WTC11 (cell line): ENCODE measurements at regions not wholly inside any gene's neighbourhood (a gene's known extent, or its start where the extent isn't known, plus 50 kb on each side); places are given as distances from the start of the nearest gene placed in this dataset.

Experiments
- ATAC-seq: fragments of 200-7000 bp; cut with Tn5 transposase; 2 replicates; pipeline ENCODE4 v1.10.0; 2021; ENCODE audit warnings: mild to moderate bottlenecking, moderate library complexity
- CTCF ChIA-PET: fragments of 300-600 bp; sonication (Branson Sonifier 250); formaldehyde crosslinking; loops from one replicate; lab custom pipeline; 2021; ENCODE audit warnings: antibody characterized with exemption; lab: Charles Lee
- POLR2A ChIA-PET: fragments of 350-600 bp; sonication (Branson Sonifier 250); formaldehyde crosslinking; loops from one replicate; lab custom pipeline; 2021; ENCODE audit warnings: antibody characterized with exemption; lab: Charles Lee
- DNase-seq: peaks from one replicate; pipeline ENCODE4 v3.0.0; 2021; ENCODE audit warnings: low spot score
- H3K27ac Mint-ChIP-seq: 2 replicates; pipeline ENCODE4 v1.8.0; 2021; ENCODE audit warnings: mixed read lengths
- H3K27me3 Mint-ChIP-seq: 2 replicates; pipeline ENCODE4 v1.8.0; 2021; ENCODE audit warnings: low read depth, mild to moderate bottlenecking, moderate library complexity, mixed read lengths
- H3K36me3 Mint-ChIP-seq: 2 replicates; pipeline ENCODE4 v1.8.0; 2021; ENCODE audit warnings: mixed read lengths
- H3K4me1 Mint-ChIP-seq: 2 replicates; pipeline ENCODE4 v1.8.0; 2022; ENCODE audit warnings: mixed read lengths
- H3K4me3 Mint-ChIP-seq: 2 replicates; pipeline ENCODE4 v1.8.0; 2021; ENCODE audit warnings: mild to moderate bottlenecking, moderate library complexity, mixed read lengths
- H3K9me3 Mint-ChIP-seq: 2 replicates; pipeline ENCODE4 v1.8.0; 2021; ENCODE audit warnings: mixed read lengths
- CBFB ChIP-seq: sonication (generic); formaldehyde crosslinking; IDR thresholded peaks from 2 replicates; pipeline ENCODE4 v1.8.1; 2022; ENCODE audit warnings: mild to moderate bottlenecking, low read depth, missing genetic modification reagents
- CREB1 ChIP-seq: sonication (generic); formaldehyde crosslinking; IDR thresholded peaks from 2 replicates; pipeline ENCODE4 v1.8.0; 2023; ENCODE audit warnings: mild to moderate bottlenecking, missing genetic modification reagents
- CREM ChIP-seq: sonication (generic); formaldehyde crosslinking; IDR thresholded peaks from 2 replicates; pipeline ENCODE4 v1.8.1; 2022; ENCODE audit warnings: mild to moderate bottlenecking, missing genetic modification reagents, moderate library complexity
- EMX1 ChIP-seq: fragments of 250-450 bp; sonication (Bioruptor Pico); IDR thresholded peaks from 2 replicates; pipeline ENCODE4 v1.8.0; 2021; ENCODE audit warnings: mild to moderate bottlenecking
- ERG ChIP-seq: fragments of 250-450 bp; sonication (Bioruptor Pico); IDR thresholded peaks from 2 replicates; pipeline ENCODE4 v1.8.0; 2021; ENCODE audit warnings: mild to moderate bottlenecking
- IRF2 ChIP-seq: sonication (generic); formaldehyde crosslinking; IDR thresholded peaks from 2 replicates; pipeline ENCODE4 v1.8.0; 2022; ENCODE audit warnings: low read depth, missing genetic modification reagents, borderline replicate concordance
- JAZF1 ChIP-seq: fragments of 250-450 bp; sonication (Bioruptor Pico); IDR thresholded peaks from 2 replicates; pipeline ENCODE4 v1.9.0; 2021; ENCODE audit warnings: moderate library complexity, mild to moderate bottlenecking, inconsistent platforms
- JUN ChIP-seq: sonication (generic); formaldehyde crosslinking; IDR thresholded peaks from 2 replicates; pipeline ENCODE4 v1.8.0; 2023; ENCODE audit warnings: mild to moderate bottlenecking, missing genetic modification reagents
- MAX ChIP-seq: sonication (generic); formaldehyde crosslinking; IDR thresholded peaks from 2 replicates; pipeline ENCODE4 v1.8.0; 2022; ENCODE audit warnings: mild to moderate bottlenecking, missing genetic modification reagents
- NFYB ChIP-seq: sonication (generic); formaldehyde crosslinking; conservative IDR thresholded peaks from 2 replicates; pipeline ENCODE4 v1.8.0; 2022; ENCODE audit warnings: low read depth, missing genetic modification reagents
- NR3C1 ChIP-seq: sonication (generic); formaldehyde crosslinking; conservative IDR thresholded peaks from 2 replicates; pipeline ENCODE4 v1.8.1; 2023; ENCODE audit warnings: low read depth, mild to moderate bottlenecking, missing genetic modification reagents
- PRDM15 ChIP-seq: sonication (generic); formaldehyde crosslinking; IDR thresholded peaks from 2 replicates; pipeline ENCODE4 v1.8.0; 2022; ENCODE audit warnings: missing genetic modification reagents
- PRRX2 ChIP-seq: fragments of 250-450 bp; sonication (Bioruptor Pico); IDR thresholded peaks from 2 replicates; pipeline ENCODE4 v1.8.0; 2021; ENCODE audit warnings: mild to moderate bottlenecking
- SMAD3 ChIP-seq: sonication (generic); formaldehyde crosslinking; IDR thresholded peaks from 2 replicates; pipeline ENCODE4 v1.8.0; 2022; ENCODE audit warnings: missing genetic modification reagents, mild to moderate bottlenecking, borderline replicate concordance
- TCF7 ChIP-seq: sonication (generic); formaldehyde crosslinking; IDR thresholded peaks from 2 replicates; pipeline ENCODE4 v1.8.0; 2022; ENCODE audit warnings: mild to moderate bottlenecking, low read depth, missing genetic modification reagents, moderate library complexity
- ZNF219 ChIP-seq: sonication (generic); formaldehyde crosslinking; IDR thresholded peaks from 2 replicates; pipeline ENCODE4 v1.8.0; 2023; ENCODE audit warnings: missing genetic modification reagents, mild to moderate bottlenecking, borderline replicate concordance
- ZNF232 ChIP-seq: sonication (generic); formaldehyde crosslinking; IDR thresholded peaks from 2 replicates; pipeline ENCODE4 v1.8.0; 2022; ENCODE audit warnings: mild to moderate bottlenecking, missing genetic modification reagents
- ZNF396 ChIP-seq: fragments of 250-450 bp; sonication (Bioruptor Pico); IDR thresholded peaks from 2 replicates; pipeline ENCODE4 v1.8.0; 2021; ENCODE audit warnings: mild to moderate bottlenecking, moderate library complexity, borderline replicate concordance
- ZNF416 ChIP-seq: fragments of 250-450 bp; sonication (Bioruptor Pico); IDR thresholded peaks from 2 replicates; pipeline ENCODE4 v1.9.0; 2021; ENCODE audit warnings: mild to moderate bottlenecking, inconsistent platforms
- ZNF671 ChIP-seq: fragments of 250-450 bp; sonication (Bioruptor Pico); IDR thresholded peaks from 2 replicates; pipeline ENCODE4 v1.8.0; 2021; ENCODE audit warnings: mild to moderate bottlenecking
- TF ChIP-seq, protein P1 (sequence below): sonication (generic); formaldehyde crosslinking; IDR thresholded peaks from 2 replicates; pipeline ENCODE4 v1.8.1; 2023; ENCODE audit warnings: mild to moderate bottlenecking, missing genetic modification reagents, moderate library complexity
- TF ChIP-seq, protein P2 (sequence below): sonication (generic); formaldehyde crosslinking; IDR thresholded peaks from 2 replicates; pipeline ENCODE4 v1.8.0; 2023; ENCODE audit warnings: missing genetic modification reagents
- TF ChIP-seq, protein P3 (sequence below): sonication (generic); formaldehyde crosslinking; IDR thresholded peaks from 2 replicates; pipeline ENCODE4 v1.8.1; 2023; ENCODE audit warnings: mild to moderate bottlenecking, missing genetic modification reagents
- TF ChIP-seq, protein P4 (sequence below): sonication (generic); formaldehyde crosslinking; IDR thresholded peaks from 2 replicates; pipeline ENCODE4 v1.8.0; 2023; ENCODE audit warnings: missing genetic modification reagents, mild to moderate bottlenecking, borderline replicate concordance

DNA sequence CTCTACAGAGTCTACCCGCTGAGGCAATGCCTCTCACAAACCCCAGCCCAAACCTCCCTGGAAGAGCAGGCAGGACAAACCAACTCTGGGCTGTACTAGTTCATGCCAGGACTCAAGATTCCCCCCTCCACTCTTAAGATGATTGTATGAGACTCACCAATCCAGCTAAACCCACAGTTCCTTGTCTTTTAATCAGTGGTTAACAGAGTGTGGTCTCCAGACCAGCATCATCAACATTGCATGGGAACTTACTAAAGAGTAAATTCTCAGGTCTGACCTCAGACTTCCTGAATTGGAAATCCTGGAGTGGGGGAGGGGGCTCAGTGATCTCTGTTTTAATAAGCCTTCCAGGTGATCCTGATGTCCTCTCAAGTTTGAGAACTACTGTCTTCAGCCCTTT lies 240.9 kb downstream of the GAS1 start:
- peaks cover 10% of the 10 kb centered on the region for H3K4me1 Mint-ChIP-seq
- H3K4me3 Mint-ChIP-seq: no peak overlapping the region
- TF ChIP-seq ZNF232: no peak
- no peak for TF ChIP-seq CREM
- no peak for TF ChIP-seq EMX1 (CRISPR knock-in tag)
- TF ChIP-seq, protein P1, sequence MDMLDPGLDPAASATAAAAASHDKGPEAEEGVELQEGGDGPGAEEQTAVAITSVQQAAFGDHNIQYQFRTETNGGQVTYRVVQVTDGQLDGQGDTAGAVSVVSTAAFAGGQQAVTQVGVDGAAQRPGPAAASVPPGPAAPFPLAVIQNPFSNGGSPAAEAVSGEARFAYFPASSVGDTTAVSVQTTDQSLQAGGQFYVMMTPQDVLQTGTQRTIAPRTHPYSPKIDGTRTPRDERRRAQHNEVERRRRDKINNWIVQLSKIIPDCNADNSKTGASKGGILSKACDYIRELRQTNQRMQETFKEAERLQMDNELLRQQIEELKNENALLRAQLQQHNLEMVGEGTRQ (CRISPR knock-in tag): no peak
- no peak for TF ChIP-seq ERG (CRISPR knock-in tag)
- no peak for TF ChIP-seq MAX (CRISPR knock-in tag)
- no peak for TF ChIP-seq JUN (CRISPR knock-in tag)
- TF ChIP-seq, protein P2, sequence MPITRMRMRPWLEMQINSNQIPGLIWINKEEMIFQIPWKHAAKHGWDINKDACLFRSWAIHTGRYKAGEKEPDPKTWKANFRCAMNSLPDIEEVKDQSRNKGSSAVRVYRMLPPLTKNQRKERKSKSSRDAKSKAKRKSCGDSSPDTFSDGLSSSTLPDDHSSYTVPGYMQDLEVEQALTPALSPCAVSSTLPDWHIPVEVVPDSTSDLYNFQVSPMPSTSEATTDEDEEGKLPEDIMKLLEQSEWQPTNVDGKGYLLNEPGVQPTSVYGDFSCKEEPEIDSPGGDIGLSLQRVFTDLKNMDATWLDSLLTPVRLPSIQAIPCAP (CRISPR knock-in tag): no peak
- TF ChIP-seq, protein P3, sequence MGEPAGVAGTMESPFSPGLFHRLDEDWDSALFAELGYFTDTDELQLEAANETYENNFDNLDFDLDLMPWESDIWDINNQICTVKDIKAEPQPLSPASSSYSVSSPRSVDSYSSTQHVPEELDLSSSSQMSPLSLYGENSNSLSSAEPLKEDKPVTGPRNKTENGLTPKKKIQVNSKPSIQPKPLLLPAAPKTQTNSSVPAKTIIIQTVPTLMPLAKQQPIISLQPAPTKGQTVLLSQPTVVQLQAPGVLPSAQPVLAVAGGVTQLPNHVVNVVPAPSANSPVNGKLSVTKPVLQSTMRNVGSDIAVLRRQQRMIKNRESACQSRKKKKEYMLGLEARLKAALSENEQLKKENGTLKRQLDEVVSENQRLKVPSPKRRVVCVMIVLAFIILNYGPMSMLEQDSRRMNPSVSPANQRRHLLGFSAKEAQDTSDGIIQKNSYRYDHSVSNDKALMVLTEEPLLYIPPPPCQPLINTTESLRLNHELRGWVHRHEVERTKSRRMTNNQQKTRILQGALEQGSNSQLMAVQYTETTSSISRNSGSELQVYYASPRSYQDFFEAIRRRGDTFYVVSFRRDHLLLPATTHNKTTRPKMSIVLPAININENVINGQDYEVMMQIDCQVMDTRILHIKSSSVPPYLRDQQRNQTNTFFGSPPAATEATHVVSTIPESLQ: no peak
- TF ChIP-seq, protein P4, sequence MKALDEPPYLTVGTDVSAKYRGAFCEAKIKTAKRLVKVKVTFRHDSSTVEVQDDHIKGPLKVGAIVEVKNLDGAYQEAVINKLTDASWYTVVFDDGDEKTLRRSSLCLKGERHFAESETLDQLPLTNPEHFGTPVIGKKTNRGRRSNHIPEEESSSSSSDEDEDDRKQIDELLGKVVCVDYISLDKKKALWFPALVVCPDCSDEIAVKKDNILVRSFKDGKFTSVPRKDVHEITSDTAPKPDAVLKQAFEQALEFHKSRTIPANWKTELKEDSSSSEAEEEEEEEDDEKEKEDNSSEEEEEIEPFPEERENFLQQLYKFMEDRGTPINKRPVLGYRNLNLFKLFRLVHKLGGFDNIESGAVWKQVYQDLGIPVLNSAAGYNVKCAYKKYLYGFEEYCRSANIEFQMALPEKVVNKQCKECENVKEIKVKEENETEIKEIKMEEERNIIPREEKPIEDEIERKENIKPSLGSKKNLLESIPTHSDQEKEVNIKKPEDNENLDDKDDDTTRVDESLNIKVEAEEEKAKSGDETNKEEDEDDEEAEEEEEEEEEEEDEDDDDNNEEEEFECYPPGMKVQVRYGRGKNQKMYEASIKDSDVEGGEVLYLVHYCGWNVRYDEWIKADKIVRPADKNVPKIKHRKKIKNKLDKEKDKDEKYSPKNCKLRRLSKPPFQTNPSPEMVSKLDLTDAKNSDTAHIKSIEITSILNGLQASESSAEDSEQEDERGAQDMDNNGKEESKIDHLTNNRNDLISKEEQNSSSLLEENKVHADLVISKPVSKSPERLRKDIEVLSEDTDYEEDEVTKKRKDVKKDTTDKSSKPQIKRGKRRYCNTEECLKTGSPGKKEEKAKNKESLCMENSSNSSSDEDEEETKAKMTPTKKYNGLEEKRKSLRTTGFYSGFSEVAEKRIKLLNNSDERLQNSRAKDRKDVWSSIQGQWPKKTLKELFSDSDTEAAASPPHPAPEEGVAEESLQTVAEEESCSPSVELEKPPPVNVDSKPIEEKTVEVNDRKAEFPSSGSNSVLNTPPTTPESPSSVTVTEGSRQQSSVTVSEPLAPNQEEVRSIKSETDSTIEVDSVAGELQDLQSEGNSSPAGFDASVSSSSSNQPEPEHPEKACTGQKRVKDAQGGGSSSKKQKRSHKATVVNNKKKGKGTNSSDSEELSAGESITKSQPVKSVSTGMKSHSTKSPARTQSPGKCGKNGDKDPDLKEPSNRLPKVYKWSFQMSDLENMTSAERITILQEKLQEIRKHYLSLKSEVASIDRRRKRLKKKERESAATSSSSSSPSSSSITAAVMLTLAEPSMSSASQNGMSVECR: no peak
- no peak for TF ChIP-seq ZNF671 (CRISPR knock-in tag)
- TF ChIP-seq JAZF1 (CRISPR knock-in tag): no peak
- ChIA-PET CTCF (no interaction called here), POLR2A (no interaction called here)
- H3K36me3 Mint-ChIP-seq: no peaks in the 10 kb centered on the region
- H3K9me3 Mint-ChIP-seq: no peaks in the 10 kb centered on the region
- no peaks in the 10 kb centered on the region for H3K27me3 Mint-ChIP-seq
- ATAC-seq (no peak), DNase-seq (no peak)
- H3K27ac Mint-ChIP-seq: no peak overlapping the region

GRCh38 chr9:86705490-86705889 lies 241.8 kb downstream of the GAS1 start:
- Mint-ChIP-seq H3K4me1 (peaks cover 10% of the 10 kb centered on the region), H3K36me3 (no peaks in the 10 kb centered on the region), H3K27me3 (no peaks in the 10 kb centered on the region), H3K27ac (no peak overlapping the region), H3K9me3 (no peaks in the 10 kb centered on the region), H3K4me3 (no peak overlapping the region)
- POLR2A ChIA-PET: no interaction called here
- ATAC-seq: no peak
- DNase-seq: no peak
- CTCF ChIA-PET: no interaction called here
- TF ChIP-seq ZNF416 (CRISPR knock-in tag) (no peak), JAZF1 (CRISPR knock-in tag) (no peak), ZNF219 (CRISPR knock-in tag) (no peak), CBFB (CRISPR knock-in tag) (no peak), NR3C1 (CRISPR knock-in tag) (no peak), CREB1 (CRISPR knock-in tag) (no peak), PRRX2 (CRISPR knock-in tag) (no peak), IRF2 (CRISPR knock-in tag) (no peak), PRDM15 (CRISPR knock-in tag) (no peak), TCF7 (CRISPR knock-in tag) (no peak), SMAD3 (CRISPR knock-in tag) (no peak), NFYB (CRISPR knock-in tag) (no peak), ZNF396 (CRISPR knock-in tag) (no peak)
